ENCODE measurements at regions not wholly inside any gene's neighbourhood (a gene's known extent, or its start where the extent isn't known, plus 50 kb on each side); places are given as distances from the start of the nearest gene placed in this dataset.
"Not testable (repeated sequence)": the region's sequence is repeated elsewhere in the genome, so short reads cannot be mapped to it uniquely, and the experiment has no call there.

DNA sequence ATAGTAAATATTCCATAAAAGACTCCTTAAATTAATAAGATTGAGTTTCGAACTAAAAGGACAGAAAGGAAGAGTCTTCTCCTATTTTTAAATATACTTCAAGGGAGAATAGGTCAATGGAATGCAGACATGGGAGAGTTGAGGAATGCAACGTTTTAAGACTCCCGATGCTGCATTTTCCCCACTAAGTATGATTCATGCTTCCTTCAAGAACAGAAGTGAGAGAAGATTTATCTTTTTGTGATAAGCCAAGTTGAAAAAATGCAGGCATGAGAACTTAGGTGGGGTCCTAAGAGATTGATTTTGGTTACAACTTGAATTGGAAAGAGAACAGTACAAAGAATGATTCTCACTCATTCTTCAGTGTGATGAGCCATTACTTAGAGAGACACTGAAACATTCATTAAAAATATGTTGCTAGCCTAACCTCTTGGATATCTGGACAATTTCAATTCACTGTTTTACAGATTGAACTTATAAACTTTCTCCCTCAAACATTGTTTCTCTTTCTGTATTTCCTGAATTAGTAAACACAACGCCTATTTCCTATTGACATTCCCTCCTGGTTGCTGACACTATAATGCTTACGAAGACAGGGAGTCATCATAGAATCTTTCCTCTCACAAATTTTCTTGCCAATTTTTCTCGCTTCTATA lies 1666.1 kb upstream of the WWC1 start:
- no peak for DNase-seq

DNA sequence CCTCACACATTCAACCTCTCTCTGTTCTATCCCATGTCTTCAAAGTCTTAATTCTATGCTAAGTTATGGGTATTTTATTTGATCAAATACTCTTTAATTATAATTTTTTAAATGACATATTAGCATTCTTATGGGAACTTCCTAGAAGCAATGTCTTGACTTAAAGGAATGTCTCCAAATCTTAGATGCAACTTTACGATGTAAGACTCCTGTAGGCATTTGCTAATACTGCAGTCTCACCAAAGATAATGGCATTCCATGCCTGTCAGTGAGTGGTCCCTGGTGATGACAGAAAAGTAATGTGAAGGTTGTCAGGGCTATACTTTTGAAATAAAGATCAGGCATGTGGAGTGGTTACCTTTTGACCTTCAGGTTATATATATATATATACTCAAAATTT lies 1654.2 kb upstream of the WWC1 start:
- DNase-seq = no peak

DNA sequence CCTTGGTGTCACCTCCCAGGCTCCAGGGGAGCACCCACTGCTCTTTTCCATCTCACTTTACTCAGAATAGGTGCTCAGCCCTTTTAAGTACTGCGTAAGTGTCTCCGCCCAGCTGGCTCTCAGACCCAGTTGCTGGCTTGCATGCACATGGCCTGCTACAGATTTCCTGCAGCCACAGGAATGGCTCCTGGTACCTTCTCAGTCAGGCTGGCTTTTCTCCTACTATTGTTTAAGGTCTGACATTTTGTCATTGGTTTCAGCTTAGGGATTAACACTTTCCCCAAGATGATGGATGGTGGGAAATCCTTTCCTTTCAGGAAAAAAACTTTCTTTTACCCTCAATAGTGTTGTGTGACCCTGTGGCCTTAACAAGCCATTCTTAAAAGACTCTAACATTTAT lies 1652.3 kb upstream of the WWC1 start:
- no peak for DNase-seq

DNA sequence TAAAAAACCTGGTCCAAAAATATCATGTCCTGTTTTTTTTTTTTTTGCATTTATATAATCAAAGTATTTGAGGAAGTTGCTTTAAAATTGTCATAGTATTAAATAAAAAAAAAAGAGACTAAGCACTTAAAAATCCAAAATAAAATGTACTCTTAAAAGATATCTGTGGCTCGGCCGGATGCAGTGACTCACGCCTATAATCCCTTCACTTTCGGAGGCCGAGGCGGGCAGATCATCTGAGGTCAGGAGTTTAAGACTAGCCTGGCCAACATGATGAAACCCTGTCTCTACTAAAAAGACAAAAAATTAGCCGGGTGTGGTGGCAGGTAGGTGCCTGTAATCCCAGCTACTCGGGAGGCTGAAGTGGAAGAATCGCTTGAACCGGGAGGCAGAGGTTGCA lies 1651.3 kb upstream of the WWC1 start:
- DNase-seq = not testable (repeated sequence)

DNA sequence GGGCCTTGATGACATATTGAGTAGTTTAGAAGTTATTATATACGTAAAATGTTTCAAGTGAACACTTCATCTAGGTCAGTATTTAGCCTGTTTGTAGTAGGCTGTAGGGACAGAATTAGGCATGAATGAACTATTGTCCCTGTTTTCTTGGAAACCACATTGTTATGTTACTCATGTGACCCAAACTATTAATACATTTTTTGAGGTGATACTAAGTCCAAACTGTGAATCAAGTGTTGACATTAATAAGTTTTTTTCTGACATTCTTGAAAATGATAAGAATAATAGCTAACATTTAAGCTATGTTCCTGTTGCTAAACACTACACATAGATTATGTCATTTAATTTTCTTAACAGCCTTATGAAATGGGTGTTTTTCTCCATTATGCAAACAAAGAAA lies 1642.7 kb upstream of the WWC1 start:
- no peak for DNase-seq

DNA sequence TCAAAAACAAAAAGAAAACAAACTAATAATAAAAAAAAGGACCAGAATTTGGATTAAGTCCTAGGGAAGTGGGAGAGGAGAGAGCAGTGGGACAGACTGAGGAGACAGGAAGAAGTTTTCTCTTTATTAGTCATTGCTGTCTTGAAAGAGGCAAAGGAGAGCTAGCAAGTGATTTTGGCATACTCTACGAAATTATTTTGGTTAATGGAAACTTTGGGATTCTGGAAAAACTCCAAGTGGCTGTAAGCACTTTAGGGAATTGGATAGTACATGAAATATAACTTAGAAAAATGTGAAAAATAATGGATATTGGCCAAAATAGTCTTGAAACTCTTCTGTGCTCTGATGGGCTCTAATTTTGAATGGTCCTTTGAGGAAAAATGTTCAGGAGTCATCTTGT lies 1641.8 kb upstream of the WWC1 start:
- no peak for DNase-seq

DNA sequence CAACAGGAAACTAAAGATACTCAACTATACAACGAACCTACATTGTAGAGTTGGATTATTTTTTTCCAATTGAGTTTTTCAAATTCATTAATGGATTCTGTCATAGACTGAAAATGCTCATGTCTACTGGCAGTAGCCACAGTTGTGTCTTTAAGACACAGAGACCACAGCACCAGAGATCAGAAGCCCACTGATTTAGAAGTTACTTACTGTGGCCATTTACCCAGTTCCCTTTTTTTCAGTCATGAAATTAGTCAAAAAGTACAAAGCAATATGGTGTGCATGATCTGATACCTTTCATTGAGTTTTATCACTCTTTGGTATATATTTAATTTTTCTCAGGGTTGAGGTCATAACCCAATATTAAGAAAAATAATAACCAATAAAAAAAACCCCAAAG lies 1640.2 kb upstream of the WWC1 start:
- DNase-seq = no peak

DNA sequence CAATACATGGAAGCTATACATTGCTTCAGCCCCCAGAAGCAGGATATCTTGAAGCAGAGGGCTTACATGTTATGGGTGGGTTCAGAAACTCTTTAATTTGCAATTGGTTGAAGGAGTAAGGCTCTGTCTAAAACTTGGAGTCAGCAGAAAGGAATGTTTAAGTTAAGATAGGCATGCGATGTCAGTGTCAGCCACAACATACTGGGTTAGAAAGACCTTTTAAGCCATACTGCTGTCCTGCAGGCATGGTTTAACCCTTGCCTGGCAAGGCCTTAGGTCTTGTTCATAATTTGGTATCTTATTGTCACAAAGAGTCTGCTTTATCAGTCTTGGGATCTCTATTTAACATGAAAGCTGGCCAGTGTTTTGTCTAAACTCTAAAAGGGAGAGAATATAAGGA lies 1619.6 kb upstream of the WWC1 start:
- DNase-seq = no peak

DNA sequence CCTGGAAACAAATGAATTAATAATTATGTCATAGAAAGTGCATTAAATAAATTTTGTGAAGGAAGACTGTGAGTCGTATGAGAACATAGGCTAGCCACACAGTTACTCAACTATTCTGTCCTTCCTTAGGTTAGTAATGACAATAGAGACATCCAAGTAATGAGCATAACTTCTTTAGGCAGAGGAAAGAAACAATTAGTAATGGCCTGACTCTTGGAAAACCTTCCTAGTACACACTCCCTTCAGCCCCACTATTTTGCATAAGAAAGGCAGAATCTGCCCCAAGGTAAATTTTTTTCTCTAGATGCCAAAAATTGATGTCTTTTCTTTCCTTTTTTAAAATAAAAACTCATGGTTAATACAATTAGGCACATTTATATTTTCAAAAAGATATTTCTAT lies 1619.0 kb upstream of the WWC1 start:
- DNase-seq = no peak

DNA sequence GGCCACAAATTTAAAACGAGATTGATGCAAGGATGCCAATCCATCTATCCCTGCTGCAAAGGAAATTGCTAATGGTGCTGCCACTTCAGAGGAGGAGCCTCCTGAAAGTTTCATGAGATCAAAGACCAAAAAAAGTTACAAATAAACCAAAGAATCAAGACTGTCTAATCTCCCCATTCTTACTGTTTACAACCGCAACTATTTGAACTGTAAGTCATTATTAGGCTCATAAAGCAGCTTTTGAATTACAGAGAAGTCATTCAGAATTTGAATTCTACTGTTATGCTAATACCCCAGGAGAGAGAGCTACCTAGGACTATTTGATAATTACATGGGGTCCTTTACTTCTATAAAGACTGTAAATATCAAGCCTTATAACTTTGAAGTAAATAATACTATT lies 1613.6 kb upstream of the WWC1 start:
- DNase-seq = no peak

DNA sequence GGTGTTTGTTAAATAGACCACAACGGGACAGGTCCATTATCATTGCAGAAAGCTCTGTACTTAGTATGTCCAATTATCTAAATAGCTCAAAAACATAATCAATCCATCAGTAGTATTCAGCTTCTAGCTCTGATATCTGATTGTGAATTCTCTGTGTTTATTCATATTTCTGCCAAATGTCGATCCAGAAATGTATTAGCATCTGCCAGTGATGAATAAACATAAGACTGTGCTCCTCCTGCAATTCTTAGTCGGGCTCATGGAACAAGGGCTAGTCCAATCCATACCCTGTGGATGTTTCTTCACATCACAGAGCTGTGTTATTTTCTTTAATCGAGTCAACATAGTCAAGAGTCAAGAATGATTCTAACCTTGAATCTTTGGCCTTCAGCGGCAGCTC lies 1612.1 kb upstream of the WWC1 start:
- no peak for DNase-seq

DNA sequence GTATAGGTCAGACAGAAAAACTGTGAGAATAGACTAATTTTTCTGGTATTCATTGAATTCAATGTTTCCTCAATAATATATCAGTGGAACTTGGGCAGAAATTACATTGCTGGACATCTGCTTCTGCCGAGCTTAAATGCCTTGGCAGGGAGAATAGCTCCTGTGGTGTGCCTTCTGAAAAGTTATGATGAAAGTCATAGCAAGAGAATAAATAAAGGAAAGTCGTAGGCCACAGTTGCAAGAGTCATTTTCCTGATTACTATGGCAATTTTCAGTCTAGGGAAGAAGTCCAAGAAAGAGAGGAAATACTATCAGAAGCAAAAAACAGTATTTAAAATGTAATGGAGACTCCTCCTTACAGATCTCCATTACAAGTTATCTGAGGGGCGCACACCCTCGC lies 1596.1 kb upstream of the WWC1 start:
- no peak for DNase-seq

DNA sequence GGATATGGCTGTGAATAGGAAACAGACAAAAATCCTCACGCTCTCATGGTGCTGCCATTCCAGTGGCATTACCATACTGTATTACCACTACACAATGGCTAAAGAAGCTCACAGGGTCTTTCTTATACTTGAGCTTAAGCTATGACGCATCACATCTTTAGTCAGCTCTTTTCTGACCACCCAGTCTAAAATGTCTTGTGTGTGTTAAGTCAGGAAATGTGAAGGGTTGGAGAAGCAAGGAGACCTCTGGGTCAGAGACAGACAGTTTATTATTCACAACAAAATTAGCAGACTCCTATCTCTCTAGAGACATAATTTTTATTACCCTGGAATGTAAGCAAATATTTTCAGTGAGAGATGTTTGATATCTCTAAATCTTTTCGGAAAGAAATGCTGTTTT lies 1583.2 kb upstream of the WWC1 start:
- no peak for DNase-seq

DNA sequence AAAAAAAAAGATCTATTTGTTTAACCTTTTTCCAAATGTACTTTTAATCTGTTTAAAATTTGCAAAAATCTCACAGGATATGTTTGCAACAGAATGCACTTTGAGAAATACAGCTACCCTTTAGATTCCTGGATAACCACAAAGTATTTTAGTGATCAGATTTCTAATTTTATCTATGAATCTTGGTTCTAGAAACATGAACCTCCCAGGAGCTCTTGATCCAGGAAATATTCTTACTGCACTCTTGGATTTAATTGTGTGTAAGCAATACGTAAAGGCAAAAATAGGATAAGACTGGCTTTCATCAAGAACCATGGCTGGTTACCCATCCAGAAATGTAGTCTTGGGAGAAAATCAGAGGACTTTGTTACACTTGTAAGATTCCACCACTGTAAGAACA lies 1581.8 kb upstream of the WWC1 start:
- DNase-seq = no peak

DNA sequence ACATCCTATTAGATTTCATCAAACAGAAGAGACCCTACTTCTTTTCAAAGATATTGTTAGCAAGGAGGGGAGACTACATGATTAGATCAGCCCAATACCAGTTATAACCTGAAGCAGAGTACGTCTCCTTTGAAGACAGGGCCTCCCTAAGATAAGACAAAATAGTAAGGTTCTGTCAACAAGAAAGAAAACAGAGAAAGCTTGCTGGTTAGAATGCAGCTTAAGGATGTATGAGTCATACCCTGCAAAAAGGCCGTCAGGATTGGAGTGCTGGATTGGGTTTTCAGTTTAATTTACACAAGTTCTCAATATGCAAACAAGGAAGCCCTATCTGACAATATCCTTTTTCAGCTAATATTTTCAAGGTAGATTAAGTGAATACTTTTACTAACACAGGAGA lies 1581.2 kb upstream of the WWC1 start:
- no peak for DNase-seq

DNA sequence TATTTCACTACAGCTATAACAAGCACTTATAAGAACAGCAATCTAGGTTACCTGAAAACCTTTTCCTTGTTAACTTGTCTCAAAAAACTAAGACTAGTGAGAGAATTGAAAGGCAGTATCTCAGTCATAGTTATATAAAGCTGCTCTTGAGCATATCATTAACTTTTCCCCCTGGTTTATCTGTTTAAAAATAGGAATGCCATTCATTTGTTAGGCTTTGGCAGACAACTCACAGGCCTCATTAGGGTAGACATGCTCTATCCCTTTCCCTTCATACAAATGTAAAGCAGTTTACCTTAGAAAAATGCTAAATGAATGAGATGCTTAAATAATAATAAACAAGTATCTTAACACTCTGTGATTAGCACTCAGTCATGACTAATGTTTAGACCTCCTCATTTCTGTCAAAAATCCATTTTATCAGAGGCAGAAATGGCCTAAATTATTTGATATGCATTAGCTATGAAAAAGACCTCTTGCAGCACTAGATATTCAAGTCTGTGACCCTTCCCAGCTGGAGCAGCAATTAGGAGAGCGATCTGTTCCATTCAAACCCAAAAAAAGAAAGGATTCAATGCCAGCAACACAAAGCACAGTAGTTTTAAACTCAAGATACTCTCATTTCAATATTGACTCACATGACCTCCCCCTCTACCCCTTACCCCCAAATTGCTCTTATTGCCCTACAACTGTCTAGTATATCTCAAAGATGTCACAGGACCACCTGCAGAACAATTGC lies 1578.8 kb upstream of the WWC1 start:
- DNase-seq = no peak

DNA sequence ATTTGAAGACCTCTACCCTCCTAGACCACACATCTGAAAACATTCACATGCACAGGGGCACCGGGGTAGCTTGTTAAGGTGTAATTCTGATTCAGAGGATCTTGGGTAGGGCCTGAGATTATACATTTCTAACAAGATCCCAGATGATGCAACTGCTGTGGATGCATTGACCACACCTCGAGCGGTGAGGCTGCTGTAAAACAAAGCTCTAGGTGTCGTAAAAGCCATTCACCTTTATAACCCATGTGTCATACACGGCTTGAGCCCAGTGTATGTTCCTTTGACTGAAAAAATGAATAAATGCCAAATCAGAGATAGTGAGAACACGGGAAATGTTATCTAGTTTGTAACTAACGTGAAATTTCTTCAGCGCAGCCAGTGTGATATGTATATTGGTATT lies 1578.2 kb upstream of the WWC1 start:
- no peak for DNase-seq

DNA sequence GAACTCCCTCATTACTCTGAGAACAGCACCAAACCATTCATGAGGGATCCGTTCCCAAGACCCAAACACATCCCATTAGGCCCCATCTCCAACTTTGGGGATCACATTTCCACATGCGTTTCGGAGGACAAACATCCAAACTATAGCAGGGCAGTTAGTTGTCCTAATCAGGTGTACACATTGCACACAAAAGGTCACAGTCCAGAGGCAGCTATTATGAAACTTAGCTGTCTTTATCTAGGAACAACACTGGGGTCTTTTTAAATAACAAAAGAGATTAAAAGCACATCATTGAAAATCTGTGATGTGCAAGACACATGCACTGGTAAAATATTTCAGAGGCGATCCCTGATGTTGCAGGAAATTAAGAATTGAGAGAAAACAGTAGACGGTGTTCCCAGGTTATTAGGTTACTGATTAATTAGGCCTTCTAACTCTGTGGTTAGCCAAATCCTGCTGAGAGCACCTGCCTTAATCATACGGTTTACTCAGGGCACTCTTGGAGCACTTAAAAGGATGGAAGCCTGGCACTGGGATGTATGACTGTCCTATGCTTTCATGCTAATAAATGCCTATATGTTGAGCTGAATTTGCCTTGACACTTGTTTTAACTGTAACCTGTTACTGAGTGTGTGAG lies 1574.5 kb upstream of the WWC1 start:
- DNase-seq = no peak

DNA sequence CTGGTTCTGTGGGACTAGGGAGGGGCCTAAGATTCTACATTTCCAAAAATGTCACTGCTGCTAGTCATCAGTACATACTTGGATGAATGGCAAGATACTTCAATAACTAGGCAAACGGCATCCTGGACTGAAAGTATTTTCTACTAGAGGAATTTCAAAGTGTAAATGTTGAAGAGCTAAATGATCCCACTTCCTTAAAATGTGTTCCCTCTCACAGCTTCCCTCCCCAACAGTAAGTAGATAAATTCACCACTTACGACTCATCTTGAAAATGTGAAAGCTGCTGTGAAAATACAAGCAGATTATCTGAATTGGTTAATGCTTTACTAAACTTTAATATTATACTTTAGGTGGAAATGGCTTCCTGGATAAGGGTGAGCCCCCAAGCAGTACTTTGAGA lies 1571.5 kb upstream of the WWC1 start:
- no peak for DNase-seq

DNA sequence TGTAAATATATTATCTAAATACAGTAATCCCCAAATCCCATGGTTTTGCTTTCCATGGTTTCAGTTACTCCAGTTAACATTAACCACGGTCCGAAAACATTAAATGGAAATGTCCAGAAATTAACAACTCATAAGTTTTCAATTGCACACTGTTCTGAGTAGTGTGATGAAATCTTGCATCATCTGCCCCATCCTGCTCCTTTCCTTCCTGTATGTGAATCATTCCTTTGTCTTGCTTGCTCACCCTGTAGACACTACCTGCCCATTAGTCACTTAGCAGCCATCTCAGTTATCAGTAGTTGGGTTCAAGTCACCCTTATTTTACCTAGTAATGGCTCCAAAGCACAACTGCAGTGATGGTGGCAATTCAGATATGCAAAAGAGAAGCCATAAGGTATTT lies 1568.5 kb upstream of the WWC1 start:
- no peak for DNase-seq

DNA sequence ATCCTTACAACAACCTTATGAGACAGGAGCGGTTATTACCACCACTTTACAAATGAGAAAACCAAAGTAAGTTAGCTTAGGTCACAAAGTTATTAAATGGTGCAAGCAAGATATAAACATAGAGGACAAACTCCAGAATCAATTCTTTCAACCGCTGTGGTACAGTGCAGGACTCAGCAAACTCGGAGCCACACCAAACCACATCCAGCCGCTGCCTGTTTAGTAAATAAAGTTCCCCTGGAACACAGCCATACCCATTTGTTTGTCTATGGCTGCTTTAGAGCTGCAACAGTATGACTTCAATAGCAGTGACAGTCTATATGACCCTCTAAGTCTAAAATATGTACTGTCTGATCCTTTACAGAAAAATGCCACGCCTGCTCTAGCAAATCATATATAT lies 1567.2 kb upstream of the WWC1 start:
- no peak for DNase-seq

DNA sequence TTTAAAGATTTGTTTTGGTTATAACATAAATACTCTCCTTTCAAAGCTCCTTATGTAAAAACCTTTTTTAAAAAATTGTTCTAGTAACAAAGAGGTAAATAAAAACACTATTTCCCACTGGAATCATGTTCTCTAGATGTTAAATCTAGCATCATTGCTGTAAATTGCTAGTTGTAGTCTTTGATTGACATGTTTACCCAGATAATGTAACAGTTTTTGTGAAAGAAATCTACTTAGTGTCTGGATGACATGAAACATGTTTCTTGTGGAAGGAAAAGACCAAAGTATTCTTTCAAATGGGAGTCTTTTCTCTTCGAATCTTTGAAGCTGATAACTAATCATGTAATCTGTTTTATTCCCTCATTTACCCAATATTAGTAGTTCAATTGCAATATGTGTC lies 1565.9 kb upstream of the WWC1 start:
- no peak for DNase-seq

DNA sequence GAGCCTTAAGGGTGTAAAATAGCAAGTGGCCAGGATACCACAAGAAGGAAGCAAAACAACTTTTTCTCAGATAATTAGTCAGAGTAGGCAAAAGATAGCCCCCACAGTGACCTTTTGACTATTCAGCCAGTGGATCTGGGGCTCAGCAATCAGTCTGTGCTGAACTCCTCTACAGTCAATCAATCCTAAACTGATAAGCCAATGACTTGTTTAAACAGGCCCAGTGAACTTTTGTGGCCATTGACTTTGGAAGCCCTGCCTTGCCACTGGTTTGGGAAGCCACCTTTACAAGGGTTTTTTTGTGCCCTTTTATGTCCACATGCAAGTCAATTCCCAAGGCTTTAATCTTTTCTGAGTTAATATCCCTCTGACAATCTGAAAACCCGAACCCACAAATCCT lies 1565.0 kb upstream of the WWC1 start:
- DNase-seq = no peak

DNA sequence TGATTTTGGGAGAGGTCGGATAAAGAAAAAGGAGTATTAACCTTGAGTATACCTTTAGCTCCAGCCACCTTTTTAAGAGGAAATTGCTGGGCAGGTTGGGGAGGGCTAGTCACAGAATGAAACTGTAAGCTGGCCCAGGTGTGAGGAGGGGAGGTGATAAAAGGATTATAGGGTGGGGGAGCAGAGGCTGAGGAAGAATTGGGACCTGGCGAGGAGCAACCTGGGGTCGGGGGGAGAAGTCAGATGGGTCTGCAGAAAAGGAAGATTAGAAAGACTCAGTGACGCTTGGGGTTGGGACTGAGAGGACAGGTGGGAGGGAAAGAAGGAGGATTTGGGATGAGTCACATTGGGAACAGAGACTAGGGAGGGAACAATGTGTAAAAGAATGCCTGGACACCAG lies 1548.5 kb upstream of the WWC1 start:
- DNase-seq = not testable (repeated sequence)

DNA sequence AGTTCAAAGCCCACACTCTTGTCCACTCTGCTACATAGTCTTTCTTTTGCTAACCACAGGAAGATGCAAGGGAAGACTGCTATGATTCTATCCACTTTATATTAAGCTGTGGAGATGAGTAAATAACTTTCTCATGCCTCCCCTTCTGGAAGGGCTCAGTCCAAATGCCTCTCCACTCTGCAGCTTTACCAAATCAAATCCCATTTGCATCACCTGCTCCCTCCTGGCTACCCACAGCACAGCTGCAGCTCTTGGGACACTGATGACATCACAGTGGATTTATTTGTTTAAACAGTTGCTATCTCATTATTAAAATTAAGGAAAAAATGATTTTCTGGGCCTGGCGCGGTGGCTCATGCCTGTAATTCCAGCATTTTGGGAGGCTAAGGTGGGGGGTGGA lies 1544.9 kb upstream of the WWC1 start:
- no peak for DNase-seq

Data from stimulated activated CD4-positive, alpha-beta T cell treated with anti-CD3 and anti-CD28 coated beads, Interleukin-2, amount 100 ng/mL, for 48 hours (primary cell).